ENCODE measurements at regions not wholly inside any gene's neighbourhood (a gene's known extent, or its start where the extent isn't known, plus 50 kb on each side); places are given as distances from the start of the nearest gene placed in this dataset.

DNA sequence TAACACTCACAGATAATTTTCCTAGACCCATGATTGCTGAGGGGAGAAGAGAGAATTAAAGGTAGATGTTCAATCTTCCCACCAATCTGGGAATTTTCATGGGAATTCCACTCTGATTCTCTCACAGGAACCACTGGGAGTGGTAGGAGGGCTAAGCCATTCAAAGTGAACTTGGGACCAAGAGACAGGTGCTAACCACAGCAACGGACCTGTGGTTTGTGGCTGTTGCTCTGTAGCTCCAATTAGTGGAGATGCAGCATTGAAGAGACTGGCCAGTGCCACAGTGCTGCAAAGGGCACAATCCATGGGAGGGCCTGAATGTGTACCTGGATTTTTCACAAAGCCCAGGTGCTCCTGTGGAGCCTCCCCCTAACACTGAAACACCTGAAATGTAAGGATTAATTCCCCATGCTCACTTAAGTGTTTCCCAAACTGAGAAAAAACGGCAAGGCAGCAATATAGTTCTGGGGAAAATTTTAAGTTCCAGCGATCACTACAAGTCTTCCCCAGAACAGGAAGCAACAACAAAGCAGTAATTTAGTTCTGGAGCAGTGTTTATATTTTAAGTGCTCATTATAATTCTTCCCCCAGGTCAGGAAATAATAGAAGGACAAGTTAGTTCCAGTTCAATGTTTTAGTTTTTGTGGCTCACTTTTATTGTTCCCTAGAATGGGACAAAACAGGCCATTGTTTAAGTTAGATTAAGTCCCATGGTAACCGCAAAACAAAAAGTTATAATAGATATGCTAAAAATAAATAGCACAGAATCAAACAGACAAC is 1045.8 kb downstream of the CNTNAP5 start:
- Histone ChIP-seq H3K9ac (ENCODE audit: low read length) (no peak overlapping the region), H2AFZ (ENCODE audit: low read length) (no peak overlapping the region), H4K20me1 (ENCODE audit: insufficient read depth, low read length) (no peaks in the 10 kb centered on the region), H3F3A (ENCODE audit: insufficient read depth, low read length) (no peaks in the 10 kb centered on the region), H3K4me1 (ENCODE audit: insufficient read depth, low read length, severe bottlenecking) (no peaks in the 10 kb centered on the region), H3K9me2 (ENCODE audit: low read depth, low read length) (no peaks in the 10 kb centered on the region), H3K9me3 (ENCODE audit: low read length) (no peaks in the 10 kb centered on the region), H3K4me2 (ENCODE audit: low read length) (no peak overlapping the region), H3K27me3 (ENCODE audit: insufficient read depth, low read length) (no peaks in the 10 kb centered on the region), H3K27ac (ENCODE audit: low read depth, low read length, poor library complexity, severe bottlenecking) (no peak overlapping the region), H3K4me3 (ENCODE audit: low read depth, low read length, poor library complexity, severe bottlenecking) (no peak overlapping the region), H3K36me3 (ENCODE audit: insufficient read depth, low read length) (no peaks in the 10 kb centered on the region), H3K79me2 (ENCODE audit: insufficient read depth, low read length) (no peaks in the 10 kb centered on the region)
- TF ChIP-seq EZH2 (IDR thresholded peaks at IDR 0.05; ENCODE audit: borderline replicate concordance, low read length): no peak
- TF ChIP-seq, protein P1, sequence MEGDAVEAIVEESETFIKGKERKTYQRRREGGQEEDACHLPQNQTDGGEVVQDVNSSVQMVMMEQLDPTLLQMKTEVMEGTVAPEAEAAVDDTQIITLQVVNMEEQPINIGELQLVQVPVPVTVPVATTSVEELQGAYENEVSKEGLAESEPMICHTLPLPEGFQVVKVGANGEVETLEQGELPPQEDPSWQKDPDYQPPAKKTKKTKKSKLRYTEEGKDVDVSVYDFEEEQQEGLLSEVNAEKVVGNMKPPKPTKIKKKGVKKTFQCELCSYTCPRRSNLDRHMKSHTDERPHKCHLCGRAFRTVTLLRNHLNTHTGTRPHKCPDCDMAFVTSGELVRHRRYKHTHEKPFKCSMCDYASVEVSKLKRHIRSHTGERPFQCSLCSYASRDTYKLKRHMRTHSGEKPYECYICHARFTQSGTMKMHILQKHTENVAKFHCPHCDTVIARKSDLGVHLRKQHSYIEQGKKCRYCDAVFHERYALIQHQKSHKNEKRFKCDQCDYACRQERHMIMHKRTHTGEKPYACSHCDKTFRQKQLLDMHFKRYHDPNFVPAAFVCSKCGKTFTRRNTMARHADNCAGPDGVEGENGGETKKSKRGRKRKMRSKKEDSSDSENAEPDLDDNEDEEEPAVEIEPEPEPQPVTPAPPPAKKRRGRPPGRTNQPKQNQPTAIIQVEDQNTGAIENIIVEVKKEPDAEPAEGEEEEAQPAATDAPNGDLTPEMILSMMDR (IDR thresholded peaks at IDR 0.05; ENCODE audit: low read length): no peak

DNA sequence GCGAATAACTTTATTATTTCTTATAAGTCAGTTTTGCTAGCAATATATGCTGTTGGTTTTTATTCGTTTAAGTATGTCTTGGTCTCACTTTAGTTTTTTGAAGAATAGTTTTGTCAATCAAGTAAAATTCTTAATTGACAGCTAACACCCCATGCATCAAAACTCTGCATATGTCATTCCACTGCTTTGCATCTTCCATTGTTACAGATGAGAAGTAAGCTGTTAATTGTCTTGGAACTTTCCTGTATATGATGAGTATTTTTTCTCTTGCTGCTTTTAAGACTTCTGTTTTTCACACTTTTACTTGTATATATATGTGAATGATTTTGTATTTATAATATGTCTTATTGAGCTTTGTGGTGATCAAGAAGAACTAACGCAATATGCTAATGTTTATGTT is 1048.4 kb downstream of the CNTNAP5 start:
- TF ChIP-seq, protein P1 (IDR thresholded peaks at IDR 0.05; ENCODE audit: low read length): no peak
- no peak for TF ChIP-seq EZH2 (IDR thresholded peaks at IDR 0.05; ENCODE audit: borderline replicate concordance, low read length)
- H3K27ac ChIP-seq (ENCODE audit: low read depth, low read length, poor library complexity, severe bottlenecking): no peak overlapping the region

DNA sequence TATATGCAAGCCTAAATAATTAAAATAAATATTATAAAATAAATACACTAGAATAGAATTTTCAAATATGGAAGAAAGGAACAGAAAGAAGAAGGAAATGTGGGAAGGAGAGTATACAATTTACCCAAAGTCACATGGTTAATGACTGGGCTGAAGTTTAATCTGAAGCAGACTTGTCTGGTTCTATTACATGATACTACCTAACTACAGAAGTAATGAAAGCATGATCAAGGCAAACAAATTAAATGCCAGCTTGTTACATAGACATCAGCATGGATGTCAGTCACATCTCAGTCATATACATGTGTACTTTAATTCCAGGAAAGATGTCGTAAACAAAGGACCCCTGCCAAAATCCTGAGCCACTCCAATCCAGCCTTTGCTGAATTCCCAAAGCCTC is 1060.8 kb downstream of the CNTNAP5 start:
- Histone ChIP-seq H3K4me3 (ENCODE audit: low read depth, low read length, poor library complexity, severe bottlenecking) (no peak overlapping the region), H3K4me2 (ENCODE audit: low read length) (no peak overlapping the region), H3K27ac (ENCODE audit: low read depth, low read length, poor library complexity, severe bottlenecking) (no peak overlapping the region), H3K4me1 (ENCODE audit: insufficient read depth, low read length, severe bottlenecking) (no peaks in the 10 kb centered on the region), H3K36me3 (ENCODE audit: insufficient read depth, low read length) (no peaks in the 10 kb centered on the region), H3K9ac (ENCODE audit: low read length) (no peak overlapping the region), H3K79me2 (ENCODE audit: insufficient read depth, low read length) (no peaks in the 10 kb centered on the region), H3K27me3 (ENCODE audit: insufficient read depth, low read length) (no peaks in the 10 kb centered on the region), H3K9me2 (ENCODE audit: low read depth, low read length) (no peaks in the 10 kb centered on the region), H3F3A (ENCODE audit: insufficient read depth, low read length) (no peaks in the 10 kb centered on the region), H3K9me3 (ENCODE audit: low read length) (no peaks in the 10 kb centered on the region), H2AFZ (ENCODE audit: low read length) (no peak overlapping the region), H4K20me1 (ENCODE audit: insufficient read depth, low read length) (no peaks in the 10 kb centered on the region)
- no peak for TF ChIP-seq EZH2 (IDR thresholded peaks at IDR 0.05; ENCODE audit: borderline replicate concordance, low read length)
- TF ChIP-seq, protein P1 (IDR thresholded peaks at IDR 0.05; ENCODE audit: low read length): no peak

More for the DNA sequence above, 1048.4 kb downstream of the CNTNAP5 start:
- H3K9me3 ChIP-seq (ENCODE audit: low read length): no peaks in the 10 kb centered on the region
- H3K4me3 ChIP-seq (ENCODE audit: low read depth, low read length, poor library complexity, severe bottlenecking): no peak overlapping the region
- no peak overlapping the region for H2AFZ ChIP-seq (ENCODE audit: low read length)
- H3K4me2 ChIP-seq (ENCODE audit: low read length): no peak overlapping the region
- no peaks in the 10 kb centered on the region for H3K27me3 ChIP-seq (ENCODE audit: insufficient read depth, low read length)
- H3K9me2 ChIP-seq (ENCODE audit: low read depth, low read length): no peaks in the 10 kb centered on the region
- no peaks in the 10 kb centered on the region for H3K79me2 ChIP-seq (ENCODE audit: insufficient read depth, low read length)
- H4K20me1 ChIP-seq (ENCODE audit: insufficient read depth, low read length): no peaks in the 10 kb centered on the region
- no peaks in the 10 kb centered on the region for H3F3A ChIP-seq (ENCODE audit: insufficient read depth, low read length)
- H3K36me3 ChIP-seq (ENCODE audit: insufficient read depth, low read length): no peaks in the 10 kb centered on the region
- H3K9ac ChIP-seq (ENCODE audit: low read length): no peak overlapping the region
- no peaks in the 10 kb centered on the region for H3K4me1 ChIP-seq (ENCODE audit: insufficient read depth, low read length, severe bottlenecking)
